GM19328 (cell line): ENCODE measurements at regions not wholly inside any gene's neighbourhood (a gene's known extent, or its start where the extent isn't known, plus 50 kb on each side); places are given as distances from the start of the nearest gene placed in this dataset.
"Not testable (repeated sequence)": the region's sequence is repeated elsewhere in the genome, so short reads cannot be mapped to it uniquely, and the experiment has no call there.

Source experiments
- ATAC-seq: cut with Tn5 transposase; IDR thresholded peaks from one replicate; pipeline ENCODE4 v1.9.1; 2021; ENCODE audit warnings: mild to moderate bottlenecking, moderate library complexity; ENCODE audit not compliant: unreplicated experiment

DNA sequence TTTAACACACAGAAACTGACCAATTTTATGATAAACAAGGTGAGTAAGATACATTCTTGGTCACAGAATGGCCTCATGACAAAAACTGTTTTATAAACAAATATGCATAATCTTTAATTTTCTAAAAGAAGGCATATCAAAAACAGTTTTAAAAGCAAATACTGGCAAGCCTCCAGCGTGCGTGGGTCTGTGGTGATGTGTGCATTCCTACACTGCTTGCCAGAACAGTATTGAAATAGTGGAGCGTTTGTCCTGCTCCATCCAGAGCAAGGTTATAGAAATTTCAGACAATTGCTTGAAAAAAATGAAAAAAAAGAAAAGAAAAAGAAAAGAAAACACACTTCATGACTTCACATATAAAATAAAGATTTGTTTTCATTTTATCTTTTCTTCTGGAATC lies 140.9 kb downstream of the MZT1 start:
- no peak for ATAC-seq

DNA sequence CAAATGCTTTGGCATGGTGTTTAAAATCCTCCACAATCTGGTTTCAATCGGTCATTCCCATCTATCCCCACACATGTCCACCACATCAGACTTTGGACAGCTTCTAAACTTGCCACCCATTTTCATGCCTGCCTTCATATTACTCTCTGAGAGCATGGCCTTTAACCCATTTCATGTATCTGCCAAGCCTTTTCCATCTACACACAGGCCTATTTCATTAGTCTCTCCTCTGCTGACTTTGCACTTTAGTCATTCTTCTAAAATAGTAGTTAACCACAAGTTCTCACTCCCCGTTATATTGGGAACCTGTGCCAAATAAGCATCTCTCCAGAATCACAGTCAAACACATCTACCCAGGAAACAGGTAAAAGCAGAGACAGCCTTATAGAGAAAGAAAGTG lies 142.2 kb downstream of the MZT1 start:
- no peak for ATAC-seq

DNA sequence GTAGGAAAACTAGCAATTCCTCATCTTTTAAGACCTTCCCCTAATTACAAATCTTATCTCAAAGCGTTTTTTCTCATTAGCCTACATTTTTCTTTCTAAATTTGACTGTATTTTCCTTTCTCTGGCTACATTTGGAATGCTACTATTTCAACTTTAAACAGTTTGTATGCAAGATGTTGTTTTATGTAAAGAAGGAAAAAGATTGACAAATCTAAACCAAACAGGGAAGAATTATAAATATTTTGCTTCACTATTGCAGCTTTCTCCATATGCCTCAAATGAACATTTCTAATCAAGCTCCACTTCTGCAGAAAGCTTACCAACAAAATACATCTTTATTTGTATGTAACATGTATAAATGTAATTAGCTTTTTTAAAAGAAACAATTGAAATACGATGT lies 156.2 kb downstream of the MZT1 start:
- ATAC-seq = no peak

DNA sequence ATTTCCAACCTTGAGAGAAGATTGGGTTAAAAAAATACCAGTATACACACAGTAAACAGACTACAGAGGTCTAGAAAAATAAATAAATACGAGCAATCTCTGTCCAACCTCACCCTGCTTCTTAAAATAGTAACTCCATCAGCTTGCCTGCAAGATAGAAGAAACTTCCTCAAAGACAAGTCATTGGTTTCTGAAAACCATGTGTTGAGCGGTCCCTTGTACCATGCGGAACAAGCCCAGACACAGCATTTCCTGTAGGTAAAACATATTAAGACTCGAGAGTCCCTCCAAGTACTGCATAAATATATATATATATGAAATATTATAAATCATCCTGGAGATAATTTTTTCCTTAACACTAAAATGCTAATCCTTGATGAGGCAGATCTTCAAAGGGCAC lies 157.4 kb downstream of the MZT1 start:
- ATAC-seq = peak; percentile 49

DNA sequence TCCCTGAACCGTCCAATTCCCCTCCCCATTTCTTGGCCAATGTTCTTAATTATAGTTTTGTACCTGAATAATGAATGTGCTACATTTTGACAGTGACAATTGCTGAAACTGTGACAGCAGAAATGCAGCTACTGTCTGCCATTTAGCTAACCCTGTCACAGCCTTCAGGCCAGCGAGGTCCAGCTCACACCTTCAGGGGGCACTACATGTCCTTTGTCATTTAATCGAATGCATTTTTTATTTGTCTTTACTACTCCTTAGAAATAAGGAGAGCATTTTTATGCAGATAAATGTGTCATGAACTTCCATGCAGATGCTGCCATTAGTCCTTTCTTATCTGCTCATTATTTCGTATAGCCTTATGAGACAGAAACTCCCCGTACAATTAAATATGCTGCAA lies 159.9 kb downstream of the MZT1 start:
- ATAC-seq = no peak

DNA sequence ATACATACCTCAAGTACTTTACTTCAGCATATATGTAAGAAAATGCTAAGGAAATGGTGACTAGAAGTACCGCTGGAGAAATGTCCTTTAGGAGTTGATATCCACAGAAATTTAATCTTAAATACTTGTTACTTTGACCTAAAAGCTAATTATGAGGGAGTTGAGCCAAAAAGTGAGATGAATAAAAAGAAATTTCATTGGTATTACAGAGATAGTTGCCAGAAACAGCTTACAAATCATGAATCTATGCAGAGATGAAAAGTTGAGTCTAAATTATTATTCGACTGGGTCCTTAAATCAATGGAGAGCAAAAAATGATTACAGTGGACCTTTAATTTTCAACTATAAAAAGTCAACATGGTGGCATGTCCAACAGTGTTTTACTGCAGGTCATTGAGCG lies 160.9 kb downstream of the MZT1 start:
- ATAC-seq = no peak

DNA sequence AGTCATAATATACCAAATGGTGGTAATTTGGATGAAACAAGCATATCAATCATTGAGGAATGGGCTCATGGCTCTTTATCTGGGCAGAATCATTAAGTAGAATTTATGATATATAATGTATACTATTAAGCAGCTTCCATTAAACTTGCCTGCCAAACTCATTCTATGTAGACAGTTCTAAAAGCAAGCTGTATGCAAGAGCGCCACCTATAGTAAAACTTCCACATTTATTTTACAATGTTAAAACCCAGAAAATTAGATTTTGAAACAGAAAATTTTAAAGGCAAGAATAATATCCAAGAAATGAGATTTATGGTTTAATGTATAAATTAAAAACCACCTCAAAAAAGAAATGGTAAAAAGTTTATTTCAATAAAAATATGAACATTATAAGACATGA lies 161.5 kb downstream of the MZT1 start:
- no peak for ATAC-seq

DNA sequence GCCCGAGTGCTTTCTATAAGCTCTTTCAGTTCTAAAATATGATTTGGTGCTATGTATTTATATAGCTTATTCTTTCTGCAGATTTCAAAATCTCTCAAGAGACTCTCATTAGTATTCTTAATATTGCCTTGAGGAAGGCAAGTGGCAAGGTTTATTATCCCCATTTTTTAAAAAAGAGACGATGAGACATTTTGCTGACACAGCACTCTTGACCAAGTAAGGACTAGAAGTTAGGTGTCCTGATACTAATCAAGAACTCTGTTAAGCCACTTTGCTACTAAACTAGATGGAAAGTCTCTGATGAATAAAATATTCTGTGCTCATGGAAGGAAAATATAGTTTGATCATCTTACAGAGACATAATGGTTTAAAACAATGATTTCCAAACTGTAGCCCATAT lies 164.7 kb downstream of the MZT1 start:
- no peak for ATAC-seq

DNA sequence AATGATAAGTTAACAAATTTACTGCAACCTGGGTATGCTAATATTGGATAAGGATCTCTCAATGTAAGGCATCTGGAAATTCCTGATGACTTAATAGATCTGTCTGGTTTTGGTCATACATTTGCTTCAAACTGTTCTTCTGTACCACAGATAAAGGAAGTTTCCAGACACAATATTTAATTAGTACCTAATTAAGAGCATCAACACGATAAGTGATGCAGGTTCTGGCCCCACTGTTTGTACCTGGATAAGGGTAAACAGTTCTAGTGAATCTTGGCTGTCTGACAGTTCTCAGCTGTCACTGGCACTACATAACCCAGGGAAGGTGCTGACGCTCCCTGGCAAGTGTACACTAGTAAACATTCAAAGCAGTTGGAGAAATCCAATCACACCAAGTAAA lies 165.6 kb downstream of the MZT1 start:
- no peak for ATAC-seq

DNA sequence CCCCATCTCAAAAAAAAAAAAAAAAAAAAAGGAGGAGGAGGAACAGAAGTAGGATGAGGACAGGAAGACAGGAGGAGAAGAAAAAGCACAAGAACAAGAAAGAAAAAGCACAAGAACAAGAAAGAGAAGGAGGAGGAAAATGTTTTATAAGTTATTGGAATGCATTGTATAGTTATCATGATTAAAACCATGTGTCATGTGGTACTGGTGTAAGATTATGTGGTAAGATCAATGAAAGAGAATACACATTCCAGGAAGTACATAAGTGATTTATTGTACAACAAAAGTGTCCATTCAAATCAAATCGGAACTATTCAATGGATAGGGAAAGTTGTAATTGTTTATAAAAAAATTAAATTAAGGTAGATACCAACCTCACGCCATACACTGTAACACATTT lies 167.7 kb downstream of the MZT1 start:
- ATAC-seq = no peak

DNA sequence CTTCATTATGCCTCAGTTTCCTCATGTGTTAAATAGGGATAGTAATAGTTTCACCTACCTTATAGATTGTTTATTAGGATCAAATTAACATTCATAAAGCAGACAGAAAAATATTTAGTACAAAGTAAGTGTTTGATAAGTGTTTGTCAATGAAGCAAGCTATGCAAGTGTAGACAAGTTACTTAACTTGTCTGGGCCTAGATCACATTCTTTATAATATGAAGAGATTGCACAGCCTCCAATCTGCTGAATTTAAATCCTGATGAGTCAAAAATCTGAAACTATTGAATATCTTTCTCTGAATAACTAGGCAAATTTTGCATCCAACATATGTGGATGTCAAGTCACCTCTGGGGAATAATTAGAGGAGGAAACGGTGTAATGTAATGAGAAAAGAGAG lies 170.5 kb downstream of the MZT1 start:
- no peak for ATAC-seq

DNA sequence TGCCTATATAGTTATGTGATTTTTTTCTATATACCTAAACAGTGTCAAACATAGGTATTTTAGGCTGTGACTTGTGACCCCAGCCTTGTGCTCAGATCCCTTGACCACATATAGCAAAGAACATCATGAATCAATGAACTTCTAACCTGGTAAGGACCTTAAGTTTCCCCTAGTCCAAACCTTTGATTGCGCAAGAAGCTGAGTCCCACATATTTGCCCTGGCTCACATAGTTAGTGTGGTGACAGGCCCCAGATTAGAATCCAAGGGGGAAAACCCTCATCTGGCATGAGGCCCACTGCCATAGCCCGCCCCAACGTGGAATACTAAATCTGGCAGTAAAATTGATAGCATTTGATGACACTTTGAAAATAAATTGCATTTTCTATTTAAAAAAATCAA lies 171.8 kb downstream of the MZT1 start:
- ATAC-seq = no peak

DNA sequence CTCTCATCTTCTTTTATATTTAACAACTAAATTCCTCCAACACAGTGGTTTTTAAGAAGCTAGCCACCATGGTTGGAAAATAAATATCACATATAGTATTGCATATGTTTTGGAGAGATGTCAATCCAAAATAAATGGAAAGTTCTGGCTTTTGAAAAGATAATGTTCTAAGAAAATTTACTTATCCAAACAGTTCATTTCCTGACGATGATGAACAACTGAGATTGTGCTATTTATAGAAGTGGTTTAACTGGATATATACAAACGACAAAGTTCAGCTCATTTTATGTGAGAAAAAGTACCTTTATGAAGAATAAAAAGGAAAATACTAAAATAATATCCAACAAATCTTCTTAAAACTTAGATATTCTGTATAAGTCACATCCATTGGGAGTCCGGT lies 174.7 kb downstream of the MZT1 start:
- ATAC-seq = no peak

DNA sequence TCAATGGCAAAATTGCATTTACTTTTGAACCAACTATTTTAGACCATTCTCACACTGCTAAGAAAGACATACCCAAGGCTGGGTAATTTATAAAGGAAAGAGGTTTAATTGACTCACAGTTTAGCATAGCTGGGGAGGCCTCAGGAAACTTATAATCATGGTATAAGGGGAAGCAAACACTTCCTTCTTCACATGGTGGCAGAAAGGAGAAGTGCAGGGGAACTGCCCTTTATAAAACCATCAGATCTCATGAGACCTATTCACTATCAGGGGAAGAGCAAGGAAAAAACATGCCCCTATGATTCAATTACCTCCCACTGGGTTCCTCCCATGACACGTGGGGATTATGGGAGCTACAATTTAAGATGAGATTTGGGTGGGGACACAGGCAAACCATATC lies 181.5 kb downstream of the MZT1 start:
- not testable (repeated sequence) for ATAC-seq

DNA sequence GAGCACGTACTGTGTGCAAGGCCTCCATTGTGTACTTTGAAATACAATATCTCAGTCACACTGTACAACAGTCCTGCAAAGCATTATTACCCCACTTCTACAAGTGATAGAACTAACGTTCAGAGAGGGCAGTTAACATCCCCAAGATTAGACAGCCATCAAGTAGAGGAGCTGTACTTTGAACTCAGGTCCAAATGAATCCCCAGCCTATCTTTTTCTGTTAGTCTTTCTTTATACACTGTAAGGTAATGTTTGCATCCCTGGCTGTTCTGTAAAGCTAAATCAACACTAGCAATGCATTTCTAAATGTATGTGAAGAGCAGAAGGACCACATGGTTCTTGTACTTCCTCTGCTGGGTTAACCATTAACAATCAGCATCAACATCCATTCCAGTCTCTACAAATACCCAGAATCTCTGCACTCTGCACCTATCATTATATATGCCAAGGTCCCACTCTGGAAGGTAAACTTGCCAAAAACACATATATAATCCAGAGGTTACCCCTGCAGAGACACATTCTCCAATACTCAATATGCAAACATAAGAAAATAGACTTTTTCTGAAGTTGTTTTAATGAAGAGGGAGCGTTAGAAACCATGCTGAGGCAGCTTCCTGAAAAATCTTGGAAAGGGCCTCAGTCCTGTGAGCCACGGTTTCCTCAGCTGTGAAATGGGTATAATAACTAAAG lies 182.3 kb downstream of the MZT1 start:
- no peak for ATAC-seq

DNA sequence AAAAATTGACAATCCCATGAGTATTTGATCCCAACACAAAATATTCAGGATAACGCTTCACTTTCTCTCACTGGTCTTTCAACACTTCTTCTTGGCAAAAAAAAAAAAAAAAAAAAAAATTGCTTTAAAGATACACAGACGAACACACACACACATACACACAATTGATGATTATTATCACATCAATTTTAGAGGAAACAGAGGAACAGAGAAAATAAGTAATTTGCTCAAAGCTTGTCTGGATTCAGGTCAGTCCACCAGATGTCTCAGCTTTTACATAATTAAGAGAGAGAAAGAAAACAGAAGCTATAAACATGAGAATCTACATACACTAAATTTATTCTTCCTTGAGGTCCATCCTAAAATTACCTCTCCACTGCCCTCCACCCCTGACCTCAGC lies 183.4 kb downstream of the MZT1 start:
- ATAC-seq = no peak

DNA sequence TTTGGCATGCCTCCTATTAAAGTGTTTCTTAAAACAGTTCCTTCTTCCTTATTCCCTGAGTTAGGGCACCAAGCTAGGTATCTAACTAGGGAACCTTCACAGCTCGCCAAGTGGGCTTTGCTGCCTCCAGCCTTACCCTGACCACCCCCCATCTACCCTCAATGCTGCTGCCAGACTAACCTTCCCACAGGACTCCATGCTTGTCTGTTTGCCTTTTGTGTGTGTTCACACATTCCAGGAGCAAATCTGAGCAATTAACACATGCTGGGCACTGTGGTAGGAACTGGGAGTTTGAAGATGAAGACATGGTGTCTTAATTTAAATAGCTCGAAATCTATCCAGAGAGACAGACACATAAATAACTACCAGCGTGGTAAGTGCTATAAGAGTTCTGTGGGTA lies 185.2 kb downstream of the MZT1 start:
- no peak for ATAC-seq

DNA sequence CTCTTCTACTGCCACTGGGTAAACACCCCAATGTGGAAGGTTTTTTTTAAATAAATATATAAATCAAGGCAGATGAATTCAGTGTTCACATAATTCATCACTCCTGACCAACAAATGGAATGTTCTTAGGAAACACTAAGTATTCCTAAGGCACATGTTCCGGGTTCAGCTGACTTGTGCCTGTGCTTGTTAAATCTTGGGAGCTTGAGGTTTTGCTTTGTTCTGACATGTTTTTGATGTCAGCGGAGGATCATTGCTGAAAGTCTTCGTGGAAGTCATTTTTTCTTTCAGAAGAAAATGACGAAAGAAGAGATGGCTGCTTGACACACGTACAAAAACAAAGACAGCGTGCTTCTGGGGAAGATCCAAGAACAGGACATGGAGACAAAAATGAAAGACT lies 185.8 kb downstream of the MZT1 start:
- no peak for ATAC-seq

DNA sequence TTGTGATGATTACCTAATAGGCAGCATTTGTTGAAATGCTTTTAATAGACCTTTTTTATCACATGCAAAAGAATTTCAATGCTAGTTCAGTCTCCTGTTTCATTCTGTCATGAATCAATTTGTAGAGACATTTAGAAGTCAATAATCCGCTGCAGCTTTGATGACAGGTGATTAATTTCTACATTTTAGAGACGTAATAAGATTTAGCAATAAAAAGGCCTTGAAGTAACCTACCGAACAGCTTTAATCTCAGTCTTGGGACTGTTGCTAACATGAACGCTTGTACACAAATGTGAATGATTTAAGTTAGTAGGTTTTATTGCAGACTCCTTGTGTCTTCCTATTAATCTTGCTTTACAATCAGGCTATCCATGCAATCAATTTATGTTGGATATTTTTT lies 186.5 kb downstream of the MZT1 start:
- no peak for ATAC-seq

DNA sequence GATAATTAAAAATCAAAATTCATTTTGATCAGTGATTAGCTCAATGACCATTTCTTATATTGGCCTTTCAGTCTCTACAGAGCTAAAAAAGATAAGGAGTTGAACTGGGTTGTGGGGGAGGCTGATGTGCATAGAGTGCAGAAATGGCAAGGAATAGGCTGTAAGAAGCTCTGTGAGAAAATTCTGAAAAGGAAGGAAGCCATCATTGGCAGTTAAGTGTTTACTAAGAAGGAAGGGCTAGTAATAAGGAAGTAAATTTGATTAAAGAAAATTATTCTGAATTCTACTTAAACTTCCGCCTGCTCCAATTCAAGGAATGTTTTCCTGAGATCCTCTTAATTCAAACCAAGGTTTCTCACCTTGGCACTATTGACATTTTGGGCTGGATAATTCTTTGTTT lies 187.5 kb downstream of the MZT1 start:
- ATAC-seq = no peak

DNA sequence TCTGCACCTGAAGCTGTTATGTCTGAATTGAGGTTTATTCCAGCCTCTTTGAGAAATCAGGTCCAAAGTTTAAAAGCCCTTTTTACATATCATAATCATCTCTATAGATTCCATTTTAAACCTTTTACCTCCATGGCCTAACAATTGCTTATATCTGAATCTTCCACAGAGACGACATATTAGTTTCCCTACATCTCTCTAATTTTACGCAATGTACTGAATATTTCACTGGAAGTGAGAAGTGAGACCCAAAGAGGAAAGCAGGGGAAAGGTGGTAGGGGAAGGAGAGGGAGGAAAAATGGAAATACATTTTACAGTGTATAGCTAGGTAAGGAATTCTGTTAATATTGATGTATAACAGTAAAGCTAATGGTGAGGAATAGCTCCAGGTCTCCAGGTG lies 189.6 kb downstream of the MZT1 start:
- no peak for ATAC-seq

DNA sequence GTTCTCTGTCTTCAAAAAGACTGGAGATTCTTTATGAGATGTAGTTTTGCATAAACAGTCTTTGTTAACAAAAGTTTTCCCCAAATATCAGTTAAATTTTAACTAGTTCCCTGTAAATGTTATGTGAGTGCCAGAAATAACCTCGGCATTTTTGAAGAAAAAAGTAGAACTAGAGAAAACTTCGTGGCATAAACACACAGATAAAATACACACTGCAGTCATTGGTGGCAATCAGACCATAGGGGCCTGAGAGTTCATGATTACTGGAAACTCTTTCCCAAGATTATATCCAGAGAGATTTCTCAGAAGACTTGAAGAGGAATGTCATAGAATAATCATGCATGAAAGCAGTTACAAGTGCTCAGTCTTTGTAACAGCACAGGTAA lies 190.0 kb downstream of the MZT1 start:
- no peak for ATAC-seq

DNA sequence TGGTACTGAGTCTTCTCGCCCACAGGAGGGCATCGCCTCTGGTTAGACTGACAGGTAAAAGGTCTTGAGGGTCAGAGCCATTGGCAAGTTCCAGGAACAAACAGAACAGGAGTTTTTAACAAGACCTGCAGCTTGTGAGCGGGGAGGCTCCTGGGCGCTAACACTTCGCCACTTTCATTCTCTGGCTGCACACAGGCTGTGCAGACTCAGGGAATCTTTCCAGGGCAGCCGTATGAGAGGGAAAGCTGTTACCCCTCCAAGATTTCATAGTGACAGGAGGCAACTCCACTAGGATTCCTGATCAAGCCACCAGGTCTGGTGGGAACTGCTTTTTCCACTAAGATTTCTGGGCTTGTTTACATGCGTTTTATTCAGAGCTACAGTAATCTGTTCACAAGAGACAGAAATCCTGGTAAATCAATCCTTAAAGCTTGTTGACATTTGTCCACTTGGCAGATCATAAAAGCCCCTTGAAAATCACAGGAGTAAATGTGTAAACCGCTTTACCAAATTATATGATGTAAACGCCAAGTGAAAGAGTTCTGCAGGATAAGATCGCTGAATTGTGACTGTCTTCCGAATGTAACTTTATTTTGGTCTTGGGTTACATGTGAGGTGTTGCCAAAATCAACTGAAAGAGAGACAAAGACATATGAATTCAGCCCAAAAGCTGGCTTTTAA lies 190.6 kb downstream of the MZT1 start:
- ATAC-seq = no peak
